Skin of body (tissue), 1 donor: ENCODE measurements at regions not wholly inside any gene's neighbourhood (a gene's known extent, or its start where the extent isn't known, plus 50 kb on each side); places are given as distances from the start of the nearest gene placed in this dataset.
"Not testable (repeated sequence)": the region's sequence is repeated elsewhere in the genome, so short reads cannot be mapped to it uniquely, and the experiment has no call there.

Experiments
- DNase-seq: peaks from one replicate; lab custom pipeline; 2025; lab: John Stamatoyannopoulos, UW

DNA sequence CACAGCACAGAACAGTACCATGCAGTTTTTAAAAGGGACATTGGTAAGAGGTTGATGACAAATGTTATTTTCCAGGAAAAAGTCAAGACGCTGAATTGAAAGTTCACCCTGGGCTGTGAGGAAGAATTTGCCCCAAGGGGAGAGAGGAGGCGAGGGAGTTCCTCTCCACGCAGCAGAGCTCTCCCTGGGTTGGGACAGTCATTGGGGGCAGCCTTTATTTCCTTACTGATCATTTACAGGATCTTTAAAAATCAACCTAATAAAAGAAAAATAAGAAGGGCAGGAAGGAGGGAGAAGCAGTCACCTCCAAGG is 49.9 kb upstream of the WNT7B start:
- no peak for DNase-seq

DNA sequence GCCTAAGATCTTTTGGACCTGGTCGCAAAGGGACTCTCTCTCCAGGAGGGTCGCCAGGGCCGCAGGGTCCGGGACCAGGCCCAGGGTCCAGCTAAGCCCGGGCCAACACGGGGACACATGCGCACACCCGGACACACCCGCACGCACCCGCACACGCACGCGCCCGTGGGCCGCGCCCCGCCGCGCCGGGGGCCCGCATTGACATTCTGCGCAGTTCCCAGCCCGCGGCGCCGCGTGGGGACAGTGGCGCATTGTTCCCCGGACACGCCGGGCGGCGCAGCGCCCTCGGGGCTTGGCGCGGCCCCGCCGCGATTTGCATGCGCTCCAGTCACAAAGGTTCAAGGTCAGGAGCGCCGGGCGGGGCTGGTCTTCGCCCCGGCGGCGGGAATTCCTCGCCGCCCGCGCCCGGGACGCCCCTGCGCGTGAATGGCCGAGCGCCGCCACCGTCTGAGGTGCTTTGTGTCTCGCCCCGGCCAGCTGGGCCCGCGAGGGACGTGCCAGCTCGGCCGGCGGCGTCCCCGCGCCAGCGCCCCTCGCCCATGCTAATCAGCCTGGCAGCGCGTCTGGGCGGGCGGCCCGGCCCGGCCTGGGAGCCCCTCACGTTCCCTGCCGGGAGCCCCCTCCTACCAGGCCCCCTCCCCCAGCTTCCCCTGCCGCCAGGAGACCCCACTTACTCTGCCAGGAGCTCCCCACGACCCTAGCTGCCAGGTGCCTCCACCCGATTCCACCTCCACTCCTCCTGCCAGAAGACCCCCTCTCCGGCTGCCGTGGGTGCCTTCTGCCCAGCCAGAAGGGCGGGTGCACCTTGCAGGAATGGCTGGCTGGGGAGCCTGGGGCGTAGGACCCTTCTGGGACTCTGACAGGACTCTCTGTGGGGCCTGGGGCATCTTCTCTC is 50.5 kb upstream of the WNT7B start:
- no peak for DNase-seq

DNA sequence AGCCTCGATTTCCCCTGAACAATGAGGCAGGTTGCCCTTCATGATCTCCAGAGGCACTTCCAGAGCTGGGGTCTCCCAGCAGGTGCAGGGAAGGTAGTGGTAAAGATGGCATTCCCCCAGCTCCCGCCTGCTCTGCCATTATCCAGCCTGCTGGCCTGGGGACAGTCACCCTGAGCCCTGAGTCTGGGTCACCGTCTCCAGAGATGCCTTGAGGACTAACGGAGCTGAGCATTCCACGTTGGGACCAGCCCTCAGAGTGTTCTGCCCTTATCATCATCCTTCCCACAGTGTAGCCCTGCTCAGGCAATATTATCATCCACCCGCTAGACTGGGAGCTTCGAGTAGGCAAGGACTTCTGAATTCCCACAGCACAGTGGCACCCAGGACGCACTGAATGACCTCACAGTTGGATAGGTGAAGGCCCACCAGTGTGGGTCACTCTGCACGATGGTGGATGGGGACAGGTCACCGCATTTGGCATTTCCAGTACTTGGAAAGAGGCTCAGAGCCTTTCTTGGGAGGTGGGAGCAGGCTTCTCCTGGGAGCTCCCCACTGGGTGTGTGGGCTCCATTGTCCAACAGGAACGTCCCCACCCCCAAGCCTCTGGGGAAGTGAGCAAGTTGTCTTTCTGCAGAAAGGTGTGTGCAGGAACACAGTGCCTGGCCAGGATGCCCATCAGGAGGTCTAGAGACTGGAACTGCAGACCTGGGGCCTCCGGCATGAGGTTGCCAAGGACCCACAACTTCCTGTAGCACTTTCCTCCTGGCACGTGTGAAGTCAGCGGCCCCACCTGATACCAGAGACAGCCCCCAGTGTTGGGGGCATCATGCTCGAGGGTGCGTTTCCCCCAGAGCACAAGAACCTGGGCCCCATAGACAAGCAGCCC is 51.4 kb upstream of the WNT7B start:
- no peak for DNase-seq

DNA sequence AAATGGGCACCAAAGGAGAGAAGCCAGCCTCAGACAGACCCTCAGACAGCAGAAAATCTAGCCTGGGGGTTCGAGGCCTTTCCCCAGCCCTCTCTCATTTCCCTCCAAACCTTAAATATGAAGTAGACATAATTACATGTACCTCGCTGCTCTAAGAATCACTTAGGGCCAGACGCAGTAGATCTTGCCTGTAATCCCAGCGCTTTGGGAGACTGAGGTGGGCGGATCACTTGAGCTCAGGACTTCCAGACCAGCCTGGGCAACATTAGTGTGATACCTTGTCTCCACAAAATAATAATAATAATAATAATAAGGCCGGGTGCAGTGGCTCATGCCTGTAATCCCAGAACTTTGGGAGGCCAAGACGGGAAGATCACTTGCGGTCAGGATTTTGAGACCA is 52.1 kb upstream of the WNT7B start:
- no peak for DNase-seq

DNA sequence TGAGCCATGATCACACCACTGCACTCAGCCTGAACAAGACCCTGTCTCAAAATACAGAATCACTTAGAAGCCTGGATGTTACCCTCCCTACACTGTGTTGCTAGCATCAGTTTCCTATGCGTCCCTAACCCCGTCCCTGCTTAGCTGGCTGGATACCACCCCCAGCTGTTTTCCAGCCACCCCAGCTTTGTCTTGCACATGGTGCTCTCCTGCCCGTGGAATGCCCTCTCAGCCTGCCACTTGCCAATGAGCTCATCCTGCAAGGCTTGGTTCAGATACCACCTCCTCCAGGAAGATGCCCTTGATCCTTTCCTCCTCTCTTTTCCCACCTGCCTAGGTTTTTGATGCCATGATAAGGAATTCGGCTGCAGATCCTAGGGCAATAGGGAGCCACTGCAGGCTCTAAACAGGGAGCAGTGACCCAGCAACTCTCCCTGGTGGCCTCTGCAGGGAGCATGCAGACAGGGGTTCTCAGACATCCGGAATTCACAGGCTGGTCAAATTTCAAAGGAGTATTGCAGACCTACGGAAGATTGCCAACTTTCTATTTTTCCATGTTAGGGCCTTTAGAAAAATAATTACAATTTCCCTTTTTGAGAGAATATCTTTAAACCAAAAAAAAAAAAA is 52.7 kb upstream of the WNT7B start:
- DNase-seq: no peak

DNA sequence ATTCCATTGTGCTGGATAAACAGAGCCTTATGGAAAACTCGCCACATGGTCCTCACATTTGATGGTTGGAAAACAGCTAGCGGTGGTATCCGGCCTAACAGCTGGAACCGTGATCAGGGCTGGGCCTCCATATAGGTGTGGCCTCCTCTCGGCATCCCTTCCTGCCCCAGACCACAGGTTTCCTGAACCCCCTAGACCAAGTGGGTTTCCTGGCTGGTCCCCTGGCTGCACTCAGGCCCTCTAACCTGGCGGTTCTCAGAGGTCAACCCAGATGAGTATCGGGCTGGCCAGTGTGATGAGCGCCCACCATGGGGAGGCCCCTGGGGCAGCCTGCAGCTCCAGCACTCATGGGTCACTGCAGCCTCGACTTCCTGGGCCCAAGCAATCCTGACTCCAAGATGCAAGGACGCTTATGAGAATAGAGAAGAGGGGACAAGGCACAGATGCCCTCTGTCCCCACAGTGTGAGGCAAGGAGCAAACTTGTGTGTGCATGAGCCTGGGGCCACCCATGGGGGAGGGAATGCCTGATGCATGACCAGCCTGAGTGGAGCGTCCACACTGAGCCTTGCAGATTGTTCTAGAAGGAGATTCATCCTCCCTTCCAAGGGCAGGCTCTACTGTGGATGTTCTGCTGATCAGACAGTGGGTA is 53.4 kb upstream of the WNT7B start:
- no peak for DNase-seq

DNA sequence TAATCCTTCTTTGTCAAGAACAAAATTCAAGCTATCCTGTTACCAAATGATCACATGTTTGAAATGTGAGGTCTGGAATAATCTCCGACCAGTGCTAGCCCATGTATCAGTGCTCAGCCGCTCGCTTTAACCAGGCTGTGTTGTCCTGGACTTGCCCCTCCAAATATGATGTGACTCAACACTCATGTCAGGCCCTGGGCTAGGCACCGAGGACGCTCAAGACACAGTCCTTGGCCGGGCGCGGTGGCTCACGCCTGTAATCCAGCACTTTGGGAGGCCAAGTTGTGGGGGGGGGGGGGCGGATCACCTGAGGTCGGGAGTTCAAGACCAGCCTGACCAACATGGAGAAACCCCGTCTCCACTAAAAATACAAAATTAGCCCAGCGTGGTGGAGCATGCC is 54.1 kb upstream of the WNT7B start:
- no peak for DNase-seq

DNA sequence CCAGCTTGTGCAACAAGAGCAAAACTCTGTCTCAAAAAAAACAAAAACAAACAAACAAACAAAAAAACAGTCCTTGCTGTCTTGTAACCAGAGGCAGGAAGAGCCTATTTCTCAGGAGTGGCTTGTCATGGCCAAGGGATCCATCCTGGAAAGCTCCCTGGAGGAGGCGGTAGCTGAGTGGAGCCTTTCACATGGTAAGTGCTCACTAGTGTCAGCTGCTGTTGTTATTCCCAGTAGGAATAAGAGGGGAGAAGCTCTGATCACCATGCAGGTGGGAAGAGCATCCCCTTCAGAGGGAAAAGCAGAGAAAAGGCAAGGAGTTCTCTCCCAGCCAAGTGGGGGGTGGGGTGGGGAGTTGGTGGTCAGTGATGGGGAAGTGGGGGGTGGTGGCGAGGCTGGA is 54.6 kb upstream of the WNT7B start:
- DNase-seq: no peak

DNA sequence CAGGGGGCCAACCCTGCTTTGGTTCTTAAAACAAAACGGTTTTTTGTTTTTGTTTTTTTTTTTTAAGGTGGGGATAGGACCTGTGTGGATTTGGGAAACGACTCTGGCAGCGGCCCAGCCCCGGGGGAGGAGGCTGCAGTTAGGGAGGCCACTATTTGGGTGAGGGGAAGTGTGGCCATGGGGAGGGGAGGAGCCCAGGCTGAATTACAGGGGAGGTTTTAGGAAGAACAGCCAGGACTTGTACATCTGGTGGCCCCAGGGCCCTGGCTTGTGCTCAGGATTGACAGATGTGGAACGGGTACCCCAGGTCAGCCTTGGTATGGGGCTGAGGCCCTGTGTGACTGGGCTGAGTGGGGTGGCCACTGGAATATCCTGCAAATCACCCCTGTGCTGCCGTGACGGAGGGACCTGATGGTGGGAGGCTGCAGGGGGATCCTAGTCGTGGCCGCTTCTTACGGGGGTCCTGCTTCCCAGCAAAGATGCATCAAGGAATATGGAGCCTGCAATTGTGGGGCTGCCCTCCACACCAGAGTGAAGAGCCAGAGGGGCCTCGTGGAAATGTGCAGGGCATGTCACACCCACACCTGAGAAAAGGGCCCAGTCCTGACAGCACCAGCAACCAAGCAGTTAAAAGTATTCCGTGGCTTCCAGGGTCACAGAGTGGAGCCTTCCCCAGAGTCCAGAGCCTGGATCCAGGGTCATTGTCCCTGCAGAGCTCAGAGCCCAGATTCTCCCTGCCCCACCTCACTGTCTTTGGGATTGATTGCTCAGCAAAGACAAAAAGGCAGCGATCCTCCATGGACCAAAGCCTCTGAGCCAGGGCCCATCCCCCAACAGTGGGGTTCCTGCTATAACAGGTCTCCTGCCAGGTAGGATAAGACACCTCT is 55.2 kb upstream of the WNT7B start:
- no peak for DNase-seq

DNA sequence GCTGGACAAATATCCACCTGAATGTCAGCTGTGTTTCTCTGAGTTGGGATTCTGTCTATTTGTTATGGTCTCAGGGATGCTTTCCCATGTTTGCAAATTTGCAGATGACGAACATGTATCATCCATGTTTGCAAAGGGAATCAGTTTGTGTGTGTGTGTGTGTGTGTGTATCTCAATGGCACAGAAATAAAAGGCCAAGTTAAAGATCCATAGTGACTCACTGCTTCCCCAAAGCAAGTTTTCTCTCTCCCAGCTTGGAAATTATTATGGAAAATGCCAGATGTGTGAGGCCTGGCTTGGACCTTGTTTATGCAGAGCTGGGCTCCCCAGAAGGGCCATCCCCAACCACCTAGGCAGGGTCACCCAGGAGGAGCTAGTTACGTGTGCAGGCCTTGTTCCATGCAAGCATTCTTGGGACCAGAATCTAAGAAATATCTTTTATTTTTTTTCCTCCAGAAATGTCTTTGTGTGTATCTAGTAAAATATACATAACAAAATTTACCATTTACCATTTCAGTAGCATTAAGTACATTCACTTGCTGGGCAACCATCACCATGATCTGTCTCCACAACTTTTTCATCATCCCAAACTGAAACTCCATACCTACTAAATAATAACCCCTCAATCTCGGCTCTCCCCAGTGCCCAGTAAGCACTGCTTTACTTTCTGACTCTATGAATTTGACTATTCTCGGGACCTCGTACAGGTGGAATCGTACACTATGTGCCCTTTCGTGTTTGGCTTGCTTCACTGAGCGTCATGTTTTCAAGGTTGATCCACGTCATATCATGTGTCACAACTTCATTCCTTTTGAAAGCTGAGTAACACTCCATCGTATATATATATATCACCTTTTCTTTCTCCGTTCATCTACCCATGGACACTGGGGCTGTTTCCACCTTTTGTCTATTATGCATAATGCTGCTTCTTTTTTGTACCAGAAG is 56.6 kb upstream of the WNT7B start:
- DNase-seq: no peak

DNA sequence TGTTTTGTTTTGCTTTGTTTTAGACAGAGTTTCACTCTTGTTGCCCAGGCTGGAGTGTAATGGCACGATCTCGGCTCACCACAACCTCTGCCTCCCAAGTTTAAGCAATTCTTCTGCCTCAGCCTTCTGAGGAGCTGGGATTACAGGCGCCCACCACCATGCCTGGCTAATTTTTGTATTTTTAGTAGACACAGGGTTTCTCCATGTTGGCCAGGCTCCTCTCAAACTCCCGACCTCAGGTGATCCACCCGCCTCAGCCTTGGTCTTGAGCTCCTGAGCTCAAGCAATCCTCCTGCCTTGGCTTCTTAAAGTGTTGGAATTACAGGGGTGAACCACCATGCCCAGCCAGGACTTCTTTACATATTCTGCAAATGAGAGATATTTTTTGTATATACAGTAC is 57.5 kb upstream of the WNT7B start:
- not testable (repeated sequence) for DNase-seq

DNA sequence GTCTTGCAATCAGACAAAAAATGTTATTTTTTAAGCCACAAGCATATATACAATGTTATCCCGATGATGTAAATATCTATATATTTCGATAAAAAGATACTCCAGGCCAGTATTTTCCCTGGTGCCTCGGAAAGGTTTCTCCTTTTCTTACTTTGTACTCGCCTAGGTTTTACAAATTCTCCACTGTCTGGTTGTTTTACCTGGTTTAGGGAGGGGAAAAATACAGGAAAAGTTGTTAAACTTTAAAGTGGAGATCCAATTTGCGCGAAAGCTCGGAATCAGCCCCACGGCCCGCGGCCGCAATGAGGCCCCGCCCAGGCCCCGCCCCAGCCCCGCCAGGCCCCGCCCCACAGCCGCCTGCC is 58.4 kb upstream of the WNT7B start:
- no peak for DNase-seq

DNA sequence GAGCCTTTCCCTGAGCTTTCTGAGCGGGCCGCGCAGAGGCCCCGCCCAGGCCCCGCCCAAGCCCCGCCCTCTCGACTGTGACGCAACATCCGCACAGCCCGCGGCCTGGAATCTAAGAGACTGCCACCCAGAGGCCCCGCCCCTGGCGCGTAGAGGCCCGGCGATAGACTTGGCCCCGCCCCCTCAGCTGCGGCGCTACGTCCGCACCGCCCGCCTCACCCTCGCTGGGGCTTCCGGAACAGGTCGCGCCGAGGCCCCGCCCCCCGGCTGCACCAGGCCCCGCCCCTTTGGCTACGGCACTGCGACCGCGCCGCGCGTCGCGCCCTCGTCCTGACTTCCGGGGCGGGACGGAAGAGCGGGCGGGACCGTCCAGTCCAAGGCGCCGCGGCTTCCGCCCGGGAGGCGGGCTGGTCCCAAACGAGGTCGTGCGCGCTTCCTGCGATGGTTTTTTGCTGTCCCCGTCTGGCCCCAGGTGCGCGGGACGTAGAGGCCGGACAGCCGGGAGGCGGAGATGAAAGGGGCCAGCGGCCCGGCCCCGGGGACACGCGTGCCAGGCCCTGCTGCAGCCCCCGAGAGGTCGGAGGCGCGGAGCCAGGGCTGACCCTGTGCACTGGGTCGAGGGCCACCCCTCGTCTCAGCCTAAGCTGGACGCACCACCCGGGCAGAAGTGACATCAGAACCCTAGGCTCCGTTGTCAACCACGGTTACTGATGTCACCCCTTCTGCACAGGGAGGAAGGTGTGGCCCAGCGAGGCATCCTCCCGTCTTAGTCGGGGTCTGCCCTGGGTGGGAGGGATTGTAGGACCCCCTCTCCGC is 59.0 kb upstream of the WNT7B start:
- peak; percentile 99 for DNase-seq

DNA sequence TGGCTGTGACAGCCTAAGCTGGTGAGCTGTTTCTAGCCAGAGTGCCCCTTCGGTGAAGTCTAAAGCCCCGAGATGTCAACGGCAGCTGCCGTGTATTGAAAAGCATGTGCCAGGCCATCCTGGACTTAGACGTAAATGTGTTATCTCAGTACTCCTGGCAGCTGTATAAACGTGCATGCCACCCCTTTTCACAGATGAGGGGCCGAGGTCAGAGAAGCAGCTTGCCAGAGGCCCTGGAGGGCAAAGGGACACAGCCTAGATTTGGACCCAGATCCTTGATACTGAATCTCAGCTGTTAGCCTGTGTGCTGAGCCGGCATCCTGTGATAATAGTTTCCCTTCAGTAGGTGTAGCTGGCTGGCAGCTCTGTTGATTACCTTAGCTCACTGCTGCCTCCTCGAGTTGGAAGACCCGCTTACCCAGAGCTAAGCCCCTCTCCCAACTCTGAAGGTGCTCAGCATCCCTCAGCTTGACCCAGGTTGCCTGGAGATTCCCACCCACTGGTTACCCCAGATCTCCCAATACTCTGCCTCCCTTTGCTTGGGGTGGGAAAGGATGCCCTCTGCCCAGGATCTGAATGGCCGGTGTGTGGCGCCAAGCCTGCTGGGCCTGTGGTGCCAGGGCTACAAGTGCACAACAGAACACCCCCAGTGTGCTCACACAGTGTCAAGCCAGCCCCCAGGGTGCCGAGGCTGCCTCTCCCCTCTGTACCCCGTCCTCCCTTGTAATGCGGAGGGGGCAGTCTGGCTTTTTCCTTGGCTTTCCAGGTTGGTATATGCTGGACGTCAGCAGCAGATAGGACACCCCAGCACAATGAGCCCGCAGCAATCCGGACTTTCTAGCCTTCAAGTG is 59.8 kb upstream of the WNT7B start:
- DNase-seq: no peak

DNA sequence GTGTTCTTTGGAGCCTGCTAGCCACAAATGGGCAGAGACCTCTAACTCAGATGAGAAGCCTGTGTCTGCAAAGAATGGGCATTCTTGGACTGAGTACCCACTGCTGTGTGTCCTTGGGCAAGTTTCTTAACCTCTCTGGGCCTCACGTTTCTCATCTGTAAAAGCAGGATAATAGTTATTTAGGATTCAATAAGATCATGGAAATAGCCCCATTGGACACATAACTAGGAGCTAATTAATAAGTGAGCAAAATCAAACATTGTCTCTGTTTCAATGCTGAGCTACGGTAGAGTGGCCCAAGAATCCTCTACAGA is 61.2 kb upstream of the WNT7B start:
- DNase-seq: no peak

DNA sequence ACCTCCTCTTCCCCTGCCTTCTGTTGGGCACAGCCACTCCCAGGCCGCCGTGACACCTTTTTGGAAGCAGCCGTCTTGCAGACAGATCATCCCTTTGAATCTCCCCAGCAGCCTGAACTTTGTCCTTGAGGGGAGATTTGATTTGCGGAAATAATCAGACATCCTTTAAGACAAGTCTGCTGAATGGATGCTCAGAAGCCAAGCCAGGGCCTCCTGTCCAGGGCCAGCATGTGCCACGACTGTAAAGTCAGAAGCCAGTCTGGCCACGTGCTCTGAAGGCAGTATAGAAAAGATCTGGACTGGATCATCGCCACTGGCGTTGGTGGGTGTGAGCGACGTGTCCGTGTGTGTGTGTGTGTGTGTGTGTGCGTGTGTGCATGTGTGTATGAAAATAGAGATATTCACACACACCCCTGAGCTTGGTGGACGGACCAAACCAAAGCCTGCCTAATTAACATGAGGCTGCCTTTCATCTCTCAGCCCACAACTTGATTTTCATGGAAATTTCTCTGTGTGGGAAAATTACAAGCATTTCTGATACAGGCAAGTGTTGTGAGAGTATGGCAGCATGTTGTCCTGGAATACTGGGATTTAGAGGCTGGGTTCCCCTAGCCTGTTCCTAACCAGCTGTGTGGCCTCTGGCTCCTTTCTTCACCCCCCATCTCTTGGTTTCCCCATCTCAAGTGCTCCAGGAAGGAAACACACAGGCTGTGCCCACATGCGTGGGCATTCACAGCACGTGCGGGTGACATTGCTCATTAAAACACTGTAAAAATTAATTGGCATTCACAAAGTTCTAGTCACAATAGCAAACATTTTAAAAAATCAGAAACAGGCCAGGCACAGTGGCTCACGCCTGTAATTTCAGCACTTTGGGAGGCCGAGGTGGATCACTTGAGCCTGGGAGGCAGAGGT is 61.8 kb upstream of the WNT7B start:
- no peak for DNase-seq

DNA sequence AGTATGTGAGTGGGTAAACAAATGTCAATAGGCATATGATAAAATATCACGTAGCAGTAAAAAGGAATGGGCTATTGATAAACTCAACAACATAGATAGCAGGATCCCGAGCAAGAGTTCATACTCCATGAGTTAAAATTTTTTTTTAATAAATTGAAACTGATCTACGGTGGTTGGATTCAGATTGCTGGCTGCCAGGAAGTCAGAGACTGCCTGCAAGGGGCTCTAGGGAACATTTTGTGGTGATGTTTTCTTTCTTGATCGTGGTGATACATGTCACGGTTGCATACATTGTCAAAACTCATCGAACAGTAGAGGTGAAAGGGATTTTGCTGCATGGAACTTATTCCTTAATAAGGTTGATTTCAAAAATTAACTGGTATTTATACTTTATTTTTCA is 62.6 kb upstream of the WNT7B start:
- DNase-seq: no peak
